HG02763 (cell line): ENCODE measurements at regions not wholly inside any gene's neighbourhood (a gene's known extent, or its start where the extent isn't known, plus 50 kb on each side); places are given as distances from the start of the nearest gene placed in this dataset.

Experiments used
- ATAC-seq: cut with Tn5 transposase; IDR thresholded peaks from one replicate; pipeline ENCODE4 v1.9.1; 2021; ENCODE audit warnings: mild to moderate bottlenecking, moderate library complexity; ENCODE audit not compliant: unreplicated experiment

- ATAC-seq = no peak
Observed at GRCh38 chr7:46011501-46011900, 90.4 kb upstream of the IGFBP3 start.

DNA sequence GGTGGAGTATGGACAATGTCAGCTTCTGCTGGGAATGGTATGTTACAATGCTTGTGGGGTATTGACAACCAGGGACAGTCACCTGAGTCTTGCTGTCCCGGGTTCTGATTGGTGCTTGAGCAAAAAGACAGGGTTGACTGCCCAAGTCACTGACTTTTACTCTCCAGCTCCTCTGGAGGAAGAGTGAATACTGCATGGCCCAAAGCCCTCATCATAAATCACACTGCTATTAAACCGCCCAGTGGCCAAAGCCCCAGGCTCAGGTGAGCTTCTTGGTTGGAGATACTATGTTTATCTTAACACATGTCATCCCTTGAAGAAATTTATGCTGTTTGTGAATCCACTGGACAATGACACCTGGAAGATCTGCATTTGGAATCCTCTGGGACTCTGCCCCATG, 90.0 kb upstream of the IGFBP3 start:
- no peak for ATAC-seq

- no peak for ATAC-seq
Observed at GRCh38 chr7:46009211-46009610, 88.1 kb upstream of the IGFBP3 start.

GRCh38 chr7:46007990-46008643, 87.0 kb upstream of the IGFBP3 start:
- no peak for ATAC-seq

DNA sequence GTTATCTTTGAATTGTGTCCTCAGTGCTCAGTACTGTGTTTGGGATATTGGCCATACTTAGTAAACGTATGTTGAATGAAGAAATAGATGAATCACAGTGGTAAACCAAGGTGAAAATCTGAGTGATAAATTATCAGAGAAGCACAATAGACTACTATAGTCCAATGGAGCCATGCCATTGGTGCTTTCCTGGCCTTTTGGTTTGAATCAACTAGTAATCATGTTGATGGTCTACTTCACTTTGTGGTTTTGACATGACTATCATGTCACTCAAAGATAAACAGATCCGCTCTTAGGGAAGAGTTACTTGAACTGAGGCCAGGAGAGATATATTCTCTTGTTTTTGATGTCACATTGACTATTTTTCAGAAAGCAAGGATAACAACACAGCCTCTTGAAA, 86.1 kb upstream of the IGFBP3 start:
- ATAC-seq = no peak

- no peak for ATAC-seq
Observed at GRCh38 chr7:46006723-46007122, 85.7 kb upstream of the IGFBP3 start.

GRCh38 chr7:46006212-46006611, 85.1 kb upstream of the IGFBP3 start:
- no peak for ATAC-seq

- ATAC-seq = no peak
Observed at GRCh38 chr7:46004965-46005364, 83.9 kb upstream of the IGFBP3 start.

DNA sequence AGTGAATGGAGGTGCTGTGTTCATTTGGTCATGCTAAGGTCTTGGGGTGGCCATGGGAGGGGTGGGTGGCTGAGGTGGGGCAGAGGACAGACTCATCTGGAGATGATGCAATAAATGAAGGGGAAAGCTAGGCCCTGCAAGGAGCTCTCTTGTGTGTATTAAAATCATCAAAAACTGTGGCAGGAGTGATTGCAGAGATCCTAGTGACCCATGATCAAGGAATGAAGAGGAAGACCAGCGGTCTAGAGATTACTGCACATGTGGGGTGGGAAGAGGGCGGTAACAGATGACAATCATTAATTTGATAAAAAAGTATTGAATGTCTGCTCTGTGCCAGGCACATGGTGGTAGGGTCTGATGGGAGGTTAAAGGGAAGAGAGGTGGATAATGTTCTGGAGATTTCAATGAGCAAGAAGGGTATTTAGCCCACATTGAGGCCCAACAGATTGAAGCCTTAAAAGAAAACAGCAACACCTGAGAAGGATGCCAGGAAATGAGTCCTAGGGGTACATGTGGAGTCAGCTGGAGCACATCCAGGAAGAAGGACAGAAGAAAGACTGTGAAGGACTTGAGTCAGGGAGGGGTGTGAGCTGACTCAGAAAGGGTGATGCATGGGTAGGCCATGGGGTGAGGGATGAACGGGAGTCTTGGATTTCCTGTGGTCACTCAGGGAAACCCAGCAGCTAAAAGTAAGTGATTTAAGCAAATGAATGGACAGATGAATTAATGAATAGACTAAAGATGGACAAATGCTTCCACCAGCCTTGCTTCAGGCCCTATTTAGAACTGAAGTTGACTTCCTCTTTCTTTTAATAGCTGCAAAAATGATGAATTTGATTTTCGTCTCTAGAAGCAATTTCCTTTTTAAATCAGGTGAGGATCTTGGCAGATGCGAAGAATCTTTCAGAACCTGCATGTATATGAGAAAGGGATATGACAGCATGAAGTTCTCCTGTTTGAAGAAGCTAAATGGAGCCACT, 83.1 kb upstream of the IGFBP3 start:
- ATAC-seq = no peak

- no peak for ATAC-seq
Observed at GRCh38 chr7:46003161-46003560, 82.1 kb upstream of the IGFBP3 start.

DNA sequence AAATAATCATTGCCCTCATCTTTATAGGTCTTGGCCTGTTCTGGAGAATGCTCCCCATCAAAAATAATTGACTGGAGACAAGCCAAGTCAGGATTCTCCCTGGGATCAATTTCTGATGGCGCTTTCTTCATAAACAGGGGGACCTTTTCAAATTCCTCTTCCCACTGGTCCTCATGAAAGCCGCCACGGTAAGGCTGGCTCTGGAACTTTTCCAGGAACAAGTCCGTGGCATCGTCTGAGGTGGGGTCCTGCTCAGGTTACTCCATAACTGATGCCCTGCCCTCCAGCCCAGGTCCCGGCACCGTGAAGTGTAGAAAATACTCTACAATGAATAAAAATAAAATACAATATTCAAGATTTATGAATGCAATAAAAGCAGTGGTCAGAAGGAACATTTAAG, 79.4 kb upstream of the IGFBP3 start:
- ATAC-seq = no peak

DNA sequence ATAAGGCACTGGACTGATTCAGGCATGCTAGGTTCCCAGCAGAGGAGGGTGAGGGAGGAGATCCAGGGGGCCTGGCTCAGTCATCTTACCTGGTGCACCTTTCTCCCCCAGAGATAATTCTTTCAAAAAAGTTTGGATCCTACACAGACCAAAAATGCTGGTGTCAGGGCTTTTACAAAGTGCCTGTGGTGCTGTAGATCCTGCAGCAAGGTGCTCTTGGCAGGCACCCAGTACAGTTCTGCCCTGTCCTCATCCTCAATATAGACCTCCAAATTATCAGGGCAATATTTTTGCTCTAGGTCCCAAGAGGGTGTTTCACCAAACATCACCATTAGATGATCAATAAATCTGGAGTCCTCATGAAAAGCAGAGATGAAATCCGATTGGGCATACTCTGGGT, 78.5 kb upstream of the IGFBP3 start:
- no peak for ATAC-seq

- ATAC-seq = no peak
Observed at GRCh38 chr7:45998506-45998905, 77.4 kb upstream of the IGFBP3 start.

DNA sequence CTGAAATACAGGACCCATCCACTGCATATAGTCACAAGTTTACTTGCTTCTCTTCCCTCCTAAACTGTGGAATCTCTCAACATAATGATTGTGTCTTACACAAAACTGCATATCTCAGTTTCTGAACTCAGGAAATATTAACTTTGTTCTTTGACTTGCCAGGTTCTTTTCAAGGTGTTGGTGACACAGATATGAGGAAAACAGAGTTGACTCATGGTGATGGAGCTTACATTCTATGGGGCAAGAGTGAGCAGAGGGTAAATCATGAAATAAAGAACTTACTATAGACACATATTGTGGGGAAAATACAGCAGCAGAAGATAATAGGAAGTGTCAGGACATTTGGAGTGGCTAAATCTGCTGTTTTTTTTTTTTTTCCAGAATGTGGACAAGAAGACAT, 72.5 kb upstream of the IGFBP3 start:
- ATAC-seq = no peak

GRCh38 chr7:45992826-45993225, 71.8 kb upstream of the IGFBP3 start:
- ATAC-seq = no peak

GRCh38 chr7:45990276-45990675, 69.2 kb upstream of the IGFBP3 start:
- ATAC-seq = no peak

DNA sequence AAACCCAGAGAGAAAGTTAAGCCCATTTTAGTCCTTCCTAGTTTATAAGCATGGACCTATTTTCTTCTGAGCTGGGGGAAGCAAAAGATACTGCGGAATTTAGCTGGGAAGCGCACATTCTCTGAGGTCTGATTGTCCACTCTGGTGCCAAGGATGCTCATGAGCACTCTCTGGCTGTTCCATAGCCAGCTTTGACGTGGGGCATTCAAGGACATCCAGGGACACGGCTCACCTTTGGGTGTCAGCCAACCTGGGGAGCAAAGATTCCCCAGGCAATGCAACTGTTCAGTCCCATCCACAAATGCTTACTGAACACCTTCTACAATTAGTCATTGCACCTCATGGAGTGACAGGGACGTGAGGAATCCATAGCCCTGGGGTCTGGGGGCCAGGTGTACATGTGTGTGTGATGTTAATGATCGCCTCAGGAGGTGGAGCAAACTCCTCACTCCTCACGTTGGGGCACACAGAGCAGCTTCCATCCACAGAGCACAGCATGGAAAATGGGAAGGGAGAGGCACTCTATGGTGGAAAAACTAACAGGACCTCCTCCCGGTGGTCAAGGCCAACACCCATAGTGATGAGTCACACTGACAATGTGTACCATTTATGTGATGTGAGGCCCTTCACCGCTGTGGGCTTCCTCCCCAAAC, 67.5 kb upstream of the IGFBP3 start:
- no peak for ATAC-seq

DNA sequence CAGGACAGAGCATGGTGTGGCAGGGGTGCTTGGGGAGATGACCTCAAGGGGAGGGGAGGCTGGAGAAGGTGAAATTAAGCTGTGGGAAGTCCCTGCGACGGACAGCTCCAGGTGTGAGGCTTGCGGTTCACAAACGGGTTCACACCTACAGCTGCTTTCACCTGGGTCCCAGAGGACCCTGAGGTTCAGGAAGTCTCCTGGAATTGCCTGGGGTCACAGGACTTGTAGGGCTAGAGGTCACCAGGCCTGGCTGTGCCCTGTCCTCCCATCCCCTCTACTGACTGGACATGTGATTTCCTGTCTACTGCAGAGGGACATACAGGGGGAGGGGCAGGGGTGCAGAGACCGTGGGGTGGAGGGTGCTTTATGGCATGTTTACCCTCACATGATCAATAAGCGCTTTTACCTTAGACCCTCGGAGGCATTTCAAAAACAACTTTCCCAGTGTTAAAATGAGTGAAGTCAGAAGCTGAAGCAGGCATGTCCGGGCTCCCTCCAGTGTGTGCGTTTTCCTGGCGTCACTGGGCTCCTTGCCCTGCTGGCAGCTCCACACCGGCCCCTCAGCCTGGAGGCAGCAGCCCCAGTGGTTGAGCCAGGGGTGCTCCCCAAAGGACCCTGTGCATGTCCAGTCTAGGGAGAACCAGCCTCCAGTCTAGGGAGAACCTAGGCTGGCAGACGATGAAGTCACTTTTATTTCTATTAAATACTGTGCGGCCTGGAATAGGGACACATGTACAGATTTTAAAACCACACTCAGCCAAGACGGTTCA, 66.6 kb upstream of the IGFBP3 start:
- ATAC-seq = no peak

DNA sequence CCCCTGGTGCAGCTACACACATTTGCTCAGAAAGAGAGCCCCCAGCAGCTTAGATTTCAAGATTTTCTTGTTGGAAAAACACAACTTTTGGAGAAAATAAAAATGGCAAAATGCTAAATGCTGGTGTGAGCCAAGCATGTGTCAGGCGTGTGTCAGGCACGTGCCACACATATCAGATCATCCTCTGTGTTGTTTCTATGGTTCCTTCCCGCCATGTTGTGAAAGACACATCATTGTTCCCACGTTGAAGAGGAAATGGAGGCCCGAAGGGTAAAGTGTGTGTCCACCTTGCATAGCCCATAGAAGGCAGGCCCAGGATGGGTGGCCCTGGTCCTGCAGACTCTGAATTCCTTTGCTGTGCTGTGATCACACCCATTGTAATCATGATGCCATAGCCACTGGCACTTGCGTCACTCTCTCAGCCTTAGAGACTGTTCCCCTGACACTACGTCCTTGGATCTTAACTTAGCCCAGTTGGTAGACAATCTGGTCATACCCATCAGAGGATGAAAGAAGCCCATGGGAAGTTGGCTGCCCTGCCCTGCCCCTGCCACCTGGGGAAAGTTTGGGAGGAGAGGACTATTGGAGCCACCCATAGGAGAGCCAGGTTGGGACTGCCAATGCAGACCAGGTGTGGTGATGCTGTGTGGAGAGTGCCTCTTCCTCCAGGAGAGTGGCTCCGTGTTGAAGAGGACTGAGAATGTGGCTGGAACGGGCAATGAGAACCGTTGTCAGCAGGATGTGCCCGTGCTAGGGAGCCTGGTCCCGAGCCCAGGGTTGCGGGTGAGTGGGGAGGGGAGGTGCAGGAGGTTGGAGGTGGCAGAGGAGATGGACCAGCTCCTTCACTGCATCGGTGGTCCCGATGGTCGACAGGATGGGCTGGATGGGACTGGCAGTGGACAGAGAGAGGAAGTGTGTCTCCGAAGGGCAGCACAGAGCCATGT, 65.6 kb upstream of the IGFBP3 start:
- no peak for ATAC-seq

DNA sequence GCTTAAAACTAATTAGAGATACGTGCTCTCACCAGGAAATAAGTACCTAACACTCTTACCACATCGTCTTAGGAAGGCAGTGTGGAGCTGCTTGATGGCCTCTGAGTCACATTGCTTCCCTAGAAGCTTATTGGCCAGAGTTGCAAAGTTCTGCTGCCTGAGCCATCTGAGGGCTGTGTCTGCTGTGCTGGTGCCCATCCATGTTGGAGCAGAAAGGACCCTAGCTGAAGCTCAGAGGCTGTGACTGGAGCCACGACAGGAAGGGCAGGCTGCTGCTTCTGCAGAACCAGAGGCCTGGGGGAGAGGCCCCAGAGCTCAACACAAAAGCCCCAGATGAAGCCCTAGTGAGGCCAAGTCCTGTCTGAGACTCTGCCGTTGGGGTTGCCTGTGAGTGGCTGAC, 64.8 kb upstream of the IGFBP3 start:
- ATAC-seq = no peak
